ENCODE measurements at regions not wholly inside any gene's neighbourhood (a gene's known extent, or its start where the extent isn't known, plus 50 kb on each side); places are given as distances from the start of the nearest gene placed in this dataset.

DNA sequence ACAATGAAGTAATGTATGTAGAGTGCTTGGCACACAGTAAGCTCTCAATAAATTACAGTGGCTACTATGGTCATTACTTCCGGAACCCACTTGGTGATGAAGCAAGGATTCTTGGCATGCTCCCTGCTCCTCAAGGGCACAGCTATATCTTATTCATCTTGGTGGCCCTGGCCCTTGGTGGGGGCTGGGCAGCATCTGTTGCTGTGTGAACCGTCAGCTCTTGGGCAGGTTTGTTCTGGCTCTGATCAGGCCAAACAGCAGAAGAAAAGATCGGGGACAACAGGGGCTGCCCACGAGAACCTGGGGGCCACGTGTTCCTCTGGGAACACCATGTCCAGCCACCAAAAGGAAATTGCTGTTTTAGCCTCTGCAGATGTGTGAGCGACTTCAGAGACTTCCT is 136.9 kb upstream of the SYT13 start:
- POLR2A ChIA-PET = no interaction called here
- Histone ChIP-seq H2AFZ (ENCODE audit: low read depth) (no peak overlapping the region), H4K20me1 (ENCODE audit: insufficient read depth) (no peaks in the 10 kb centered on the region), H3K9ac (no peak overlapping the region), H3K9me2 (no peaks in the 10 kb centered on the region), H3F3A (replicated peaks; ENCODE audit: insufficient read depth) (no peaks in the 10 kb centered on the region), H3K27me3 (ENCODE audit: insufficient read depth) (peaks cover 4% of the 10 kb centered on the region; the same call in 1 of the 2 replicates), H3K4me3 (ENCODE audit: low read depth in 2 of 2, low read length in 1 of 2) (no peak overlapping the region), H3K27ac (ENCODE audit: low read depth in 2 of 2, low read length in 1 of 2) (no peak overlapping the region), H3K4me1 (ENCODE audit: control insufficient read depth in 1 of 2, insufficient read depth in 2 of 2, low read depth in 1 of 2, low read length in 1 of 2) (peaks cover 0 to 5% of the 10 kb centered on the region in 2 experiments; a peak in 1 of 4 replicates), H3K36me3 (replicated peaks in 1 of 2; ENCODE audit: control insufficient read depth in 1 of 2, insufficient read depth in 2 of 2, low read length in 1 of 2) (no peaks in the 10 kb centered on the region), H3K4me2 (no peak overlapping the region), H3K9me3 (no peaks in the 10 kb centered on the region; the same call in 1 of the 2 replicates), H3K79me2 (ENCODE audit: insufficient read depth) (no peaks in the 10 kb centered on the region)
- TF ChIP-seq, protein P1, sequence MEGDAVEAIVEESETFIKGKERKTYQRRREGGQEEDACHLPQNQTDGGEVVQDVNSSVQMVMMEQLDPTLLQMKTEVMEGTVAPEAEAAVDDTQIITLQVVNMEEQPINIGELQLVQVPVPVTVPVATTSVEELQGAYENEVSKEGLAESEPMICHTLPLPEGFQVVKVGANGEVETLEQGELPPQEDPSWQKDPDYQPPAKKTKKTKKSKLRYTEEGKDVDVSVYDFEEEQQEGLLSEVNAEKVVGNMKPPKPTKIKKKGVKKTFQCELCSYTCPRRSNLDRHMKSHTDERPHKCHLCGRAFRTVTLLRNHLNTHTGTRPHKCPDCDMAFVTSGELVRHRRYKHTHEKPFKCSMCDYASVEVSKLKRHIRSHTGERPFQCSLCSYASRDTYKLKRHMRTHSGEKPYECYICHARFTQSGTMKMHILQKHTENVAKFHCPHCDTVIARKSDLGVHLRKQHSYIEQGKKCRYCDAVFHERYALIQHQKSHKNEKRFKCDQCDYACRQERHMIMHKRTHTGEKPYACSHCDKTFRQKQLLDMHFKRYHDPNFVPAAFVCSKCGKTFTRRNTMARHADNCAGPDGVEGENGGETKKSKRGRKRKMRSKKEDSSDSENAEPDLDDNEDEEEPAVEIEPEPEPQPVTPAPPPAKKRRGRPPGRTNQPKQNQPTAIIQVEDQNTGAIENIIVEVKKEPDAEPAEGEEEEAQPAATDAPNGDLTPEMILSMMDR (IDR thresholded peaks at IDR 0.05) = no peak
- TF ChIP-seq, protein P2, sequence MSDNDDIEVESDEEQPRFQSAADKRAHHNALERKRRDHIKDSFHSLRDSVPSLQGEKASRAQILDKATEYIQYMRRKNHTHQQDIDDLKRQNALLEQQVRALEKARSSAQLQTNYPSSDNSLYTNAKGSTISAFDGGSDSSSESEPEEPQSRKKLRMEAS (IDR thresholded peaks at IDR 0.05; ENCODE audit: low read depth) = no peak
- TF ChIP-seq FOXJ3 (CRISPR knock-in tag; IDR thresholded peaks at IDR 0.05) = no peak
- TF ChIP-seq MEF2A (IDR thresholded peaks at IDR 0.05; ENCODE audit: borderline replicate concordance, low read depth) = no peak
- TF ChIP-seq FOSL2 (IDR thresholded peaks at IDR 0.05; ENCODE audit: borderline replicate concordance, low read depth) = no peak
- no peak for TF ChIP-seq TAF1 (IDR thresholded peaks at IDR 0.05; ENCODE audit: borderline replicate concordance, low read depth, low read length)
- TF ChIP-seq TCF12 (IDR thresholded peaks at IDR 0.05) = no peak
- TF ChIP-seq, protein P3, sequence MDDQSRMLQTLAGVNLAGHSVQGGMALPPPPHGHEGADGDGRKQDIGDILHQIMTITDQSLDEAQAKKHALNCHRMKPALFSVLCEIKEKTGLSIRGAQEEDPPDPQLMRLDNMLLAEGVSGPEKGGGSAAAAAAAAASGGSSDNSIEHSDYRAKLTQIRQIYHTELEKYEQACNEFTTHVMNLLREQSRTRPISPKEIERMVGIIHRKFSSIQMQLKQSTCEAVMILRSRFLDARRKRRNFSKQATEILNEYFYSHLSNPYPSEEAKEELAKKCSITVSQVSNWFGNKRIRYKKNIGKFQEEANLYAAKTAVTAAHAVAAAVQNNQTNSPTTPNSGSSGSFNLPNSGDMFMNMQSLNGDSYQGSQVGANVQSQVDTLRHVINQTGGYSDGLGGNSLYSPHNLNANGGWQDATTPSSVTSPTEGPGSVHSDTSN (IDR thresholded peaks at IDR 0.05) = no peak
- TF ChIP-seq NFIC (IDR thresholded peaks at IDR 0.05; ENCODE audit: borderline replicate concordance) = no peak
- TF ChIP-seq, protein P4, sequence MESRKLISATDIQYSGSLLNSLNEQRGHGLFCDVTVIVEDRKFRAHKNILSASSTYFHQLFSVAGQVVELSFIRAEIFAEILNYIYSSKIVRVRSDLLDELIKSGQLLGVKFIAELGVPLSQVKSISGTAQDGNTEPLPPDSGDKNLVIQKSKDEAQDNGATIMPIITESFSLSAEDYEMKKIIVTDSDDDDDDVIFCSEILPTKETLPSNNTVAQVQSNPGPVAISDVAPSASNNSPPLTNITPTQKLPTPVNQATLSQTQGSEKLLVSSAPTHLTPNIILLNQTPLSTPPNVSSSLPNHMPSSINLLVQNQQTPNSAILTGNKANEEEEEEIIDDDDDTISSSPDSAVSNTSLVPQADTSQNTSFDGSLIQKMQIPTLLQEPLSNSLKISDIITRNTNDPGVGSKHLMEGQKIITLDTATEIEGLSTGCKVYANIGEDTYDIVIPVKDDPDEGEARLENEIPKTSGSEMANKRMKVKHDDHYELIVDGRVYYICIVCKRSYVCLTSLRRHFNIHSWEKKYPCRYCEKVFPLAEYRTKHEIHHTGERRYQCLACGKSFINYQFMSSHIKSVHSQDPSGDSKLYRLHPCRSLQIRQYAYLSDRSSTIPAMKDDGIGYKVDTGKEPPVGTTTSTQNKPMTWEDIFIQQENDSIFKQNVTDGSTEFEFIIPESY (IDR thresholded peaks at IDR 0.05; ENCODE audit: borderline replicate concordance, low read depth) = no peak
- no peak for TF ChIP-seq EZH2phosphoT487 (IDR thresholded peaks at IDR 0.05; ENCODE audit: borderline replicate concordance, low read depth)
- TF ChIP-seq POLR2AphosphoS5 (IDR thresholded peaks at IDR 0.05; ENCODE audit: low read depth, low read length) = no peak
- TF ChIP-seq NRF1 (IDR thresholded peaks at IDR 0.05; ENCODE audit: low read depth, low read length) = no peak
- no peak for TF ChIP-seq GATA2 (CRISPR knock-in tag; IDR thresholded peaks at IDR 0.05)
- TF ChIP-seq ELF1 (IDR thresholded peaks at IDR 0.05) = no peak
- TF ChIP-seq RAD21 (IDR thresholded peaks at IDR 0.05; ENCODE audit: low read length) = no peak
- no peak for TF ChIP-seq YY1 (IDR thresholded peaks at IDR 0.05; ENCODE audit: low read depth)
- TF ChIP-seq JUND (IDR thresholded peaks at IDR 0.05) = no peak
- CTCF ChIA-PET = interaction anchor here (0.7 kb wide), 1 partner anchor 343 kb away, joined by 3 read pairs; no protein-coding TSS in a partner anchor
- no peak for DNase-seq
- WGBS (ENCODE audit: low lambda C conversion rate) = 47% methylated on average over 6 of the region's 6 CpGs
